A673 (cell line): ENCODE measurements at regions not wholly inside any gene's neighbourhood (a gene's known extent, or its start where the extent isn't known, plus 50 kb on each side); places are given as distances from the start of the nearest gene placed in this dataset.

Experiments
- BruUV-seq: library from RNA; stranded (reverse); fragments of 400-500 nt; replicated peaks from 2 replicates; lab custom pipeline; 2021; lab: Mats Ljungman, UMichigan
- CTCF ChIA-PET: fragments of 300-600 bp; sonication (Branson Sonifier 250); formaldehyde crosslinking; loops from one replicate; lab custom pipeline; 2022; ENCODE audit warnings: antibody characterized with exemption; lab: Charles Lee
- POLR2A ChIA-PET: fragments of 300-600 bp; sonication (Branson Sonifier 250); formaldehyde crosslinking; loops from one replicate; lab custom pipeline; 2022; ENCODE audit warnings: antibody characterized with exemption; ENCODE audit not compliant: low non-redundant PET; lab: Charles Lee
- DNase-seq: peaks from one replicate; pipeline ENCODE4 v3.0.0-alpha.2; 2015; ENCODE audit warnings: low spot score
- H3K27ac ChIP-seq: fragments of 200-600 bp; sonication (generic); 2 replicates; pipeline ENCODE4 v1.5.1; 2016; ENCODE audit warnings: mixed run types, low read depth, mild to moderate bottlenecking, mixed read lengths, antibody characterized with exemption, low read length; ENCODE audit not compliant: poor library complexity, severe bottlenecking
- H3K27me3 ChIP-seq: fragments of 200-600 bp; sonication (generic); replicated peaks from 2 replicates; pipeline ENCODE4 v1.6.1; 2017; ENCODE audit warnings: mixed run types, low read depth, mild to moderate bottlenecking, mixed read lengths, antibody characterized with exemption, low read length; ENCODE audit not compliant: insufficient read depth, poor library complexity
- H3K36me3 ChIP-seq: fragments of 200-600 bp; sonication (generic); 2 replicates; pipeline ENCODE4 v1.6.1; 2016; ENCODE audit warnings: mixed run types, mild to moderate bottlenecking, mixed read lengths, antibody characterized with exemption, low read length; ENCODE audit not compliant: insufficient read depth, poor library complexity, severe bottlenecking
- H3K4me1 ChIP-seq: fragments of 200-600 bp; sonication (generic); 2 replicates; pipeline ENCODE4 v1.6.1; 2017; ENCODE audit warnings: mixed run types, mild to moderate bottlenecking, mixed read lengths, antibody characterized with exemption, low read length; ENCODE audit not compliant: insufficient read depth, poor library complexity, severe bottlenecking
- H3K4me3 ChIP-seq: fragments of 200-600 bp; sonication (generic); 2 replicates; pipeline ENCODE4 v1.5.1; 2016; ENCODE audit warnings: low read depth, mixed run types, mild to moderate bottlenecking, mixed read lengths, low read length; ENCODE audit not compliant: poor library complexity, severe bottlenecking
- H3K9me3 ChIP-seq: fragments of 200-600 bp; sonication (generic); 2 replicates; pipeline ENCODE4 v1.6.1; 2016; ENCODE audit warnings: mixed run types, low read depth, mild to moderate bottlenecking, mixed read lengths, antibody characterized with exemption, low read length; ENCODE audit not compliant: poor library complexity, severe bottlenecking
- CTCF ChIP-seq: fragments of 300-800, 200-600 bp; sonication (generic); conservative IDR thresholded peaks from 2 replicates; pipeline ENCODE4 v1.5.1; 2017; ENCODE audit warnings: low read depth, mild to moderate bottlenecking, antibody characterized with exemption, low read length, moderate library complexity, mixed read lengths
- EZH2 ChIP-seq: fragments of 200-600 bp; sonication (generic); IDR thresholded peaks from 2 replicates; pipeline ENCODE4 v1.6.1; 2017; ENCODE audit warnings: borderline replicate concordance, low read depth, mild to moderate bottlenecking, mixed read lengths, antibody characterized with exemption, low read length; ENCODE audit not compliant: poor library complexity, severe bottlenecking
- intact Hi-C: fragments of 100-400 bp; cut with micrococcal nuclease; formaldehyde crosslinking; loops from one replicate; pipeline ENCODE4 v1.10.0; 2022; ENCODE audit not compliant: unreplicated experiment

GRCh38 chr10:8554574-8554973 is 500.1 kb downstream of the GATA3 start:
- POLR2A ChIA-PET, result no interaction called here
- H3K27me3 ChIP-seq, result no peaks in the 10 kb centered on the region
- no peaks in the 10 kb centered on the region for H3K4me1 ChIP-seq
- no peaks in the 10 kb centered on the region for H3K9me3 ChIP-seq
- intact Hi-C loops, result no loop called here
- H3K4me3 ChIP-seq, result no peak overlapping the region
- no peak for TF ChIP-seq EZH2
- TF ChIP-seq CTCF, result no peak
- no TSS peak for BruUV-seq
- H3K27ac ChIP-seq, result no peak overlapping the region
- no peaks in the 10 kb centered on the region for H3K36me3 ChIP-seq
- DNase-seq, result no peak
- CTCF ChIA-PET, result no interaction called here

GRCh38 chr10:8556321-8556720 is 501.8 kb downstream of the GATA3 start:
- no peak for TF ChIP-seq EZH2
- no peak for TF ChIP-seq CTCF
- H3K4me1 ChIP-seq, result no peaks in the 10 kb centered on the region
- no peaks in the 10 kb centered on the region for H3K36me3 ChIP-seq
- H3K9me3 ChIP-seq, result no peaks in the 10 kb centered on the region
- H3K27ac ChIP-seq, result no peak overlapping the region
- no peak overlapping the region for H3K4me3 ChIP-seq
- DNase-seq, result no peak
- intact Hi-C loops, result no loop called here
- H3K27me3 ChIP-seq, result no peaks in the 10 kb centered on the region
- CTCF ChIA-PET, result no interaction called here
- BruUV-seq, result no TSS peak
- POLR2A ChIA-PET, result no interaction called here

GRCh38 chr10:8563478-8563877 is 509.0 kb downstream of the GATA3 start:
- intact Hi-C loops, result no loop called here
- POLR2A ChIA-PET, result no interaction called here
- H3K4me3 ChIP-seq, result no peak overlapping the region
- H3K9me3 ChIP-seq, result no peaks in the 10 kb centered on the region
- no peaks in the 10 kb centered on the region for H3K36me3 ChIP-seq
- CTCF ChIA-PET, result no interaction called here
- no peak overlapping the region for H3K27ac ChIP-seq
- no TSS peak for BruUV-seq
- TF ChIP-seq EZH2 (no peak), CTCF (no peak)
- no peaks in the 10 kb centered on the region for H3K4me1 ChIP-seq
- no peaks in the 10 kb centered on the region for H3K27me3 ChIP-seq
- no peak for DNase-seq
